ENCODE measurements at regions not wholly inside any gene's neighbourhood (a gene's known extent, or its start where the extent isn't known, plus 50 kb on each side); places are given as distances from the start of the nearest gene placed in this dataset.

DNA sequence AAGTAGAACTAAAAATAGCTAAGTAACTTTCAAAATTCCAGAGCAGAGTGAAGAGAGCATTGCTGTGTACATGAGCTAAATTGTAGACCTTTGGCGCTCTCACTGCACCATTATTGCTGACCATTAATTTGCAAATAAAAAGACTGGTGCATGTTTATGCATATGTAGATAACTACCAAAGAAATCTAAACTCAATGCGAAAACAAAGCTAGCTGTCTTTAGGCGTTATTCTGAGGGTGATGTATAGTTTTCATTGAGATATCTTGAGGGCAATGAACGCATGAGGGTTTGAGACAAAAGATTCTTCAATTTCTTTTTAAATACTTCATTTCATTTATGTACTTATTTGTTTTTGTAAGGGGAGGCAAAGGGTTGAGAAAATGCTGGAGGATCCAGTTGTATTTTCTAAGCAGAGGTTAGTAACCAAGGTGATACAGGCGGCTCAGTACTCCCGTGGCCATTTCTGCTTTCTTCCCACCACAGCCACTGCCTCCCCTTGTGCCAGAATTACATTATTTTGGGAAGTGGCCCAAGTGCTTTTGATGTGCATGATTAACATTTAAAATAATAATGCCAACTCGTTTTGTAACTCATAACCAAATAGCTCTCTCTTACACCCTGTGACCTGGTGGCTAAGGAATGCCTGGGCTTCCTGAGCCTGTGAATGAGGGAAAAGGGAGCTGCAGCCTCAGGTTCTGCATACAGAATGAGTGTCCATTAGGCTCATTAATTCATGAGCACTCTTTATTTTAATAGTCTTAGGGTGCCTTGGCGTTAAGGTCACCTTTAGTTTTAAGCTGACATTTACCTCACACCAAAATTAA lies 797.8 kb upstream of the GYPC start:
- DNase-seq (ENCODE audit: low read depth in 2 of 2), result no peak

DNA sequence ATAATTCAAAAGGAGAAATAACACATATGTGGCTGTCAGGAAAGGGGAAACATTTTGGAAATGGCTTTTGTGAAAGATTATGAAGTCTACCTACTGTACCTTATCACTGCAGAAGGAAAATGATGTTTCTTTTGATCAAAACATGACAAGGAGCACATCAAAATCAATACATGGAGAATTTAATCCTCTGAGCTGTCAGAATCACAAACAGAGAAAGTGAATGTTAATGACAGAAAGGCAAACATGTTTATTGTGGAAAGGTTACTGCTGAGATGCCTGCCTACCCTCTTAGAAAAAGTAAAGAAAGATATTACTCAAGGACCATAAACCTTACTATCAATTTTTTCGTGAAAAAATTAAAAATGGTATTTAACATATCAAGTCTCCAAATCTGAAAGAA lies 794.5 kb upstream of the GYPC start:
- no peak for DNase-seq (ENCODE audit: low read depth in 2 of 2)

DNA sequence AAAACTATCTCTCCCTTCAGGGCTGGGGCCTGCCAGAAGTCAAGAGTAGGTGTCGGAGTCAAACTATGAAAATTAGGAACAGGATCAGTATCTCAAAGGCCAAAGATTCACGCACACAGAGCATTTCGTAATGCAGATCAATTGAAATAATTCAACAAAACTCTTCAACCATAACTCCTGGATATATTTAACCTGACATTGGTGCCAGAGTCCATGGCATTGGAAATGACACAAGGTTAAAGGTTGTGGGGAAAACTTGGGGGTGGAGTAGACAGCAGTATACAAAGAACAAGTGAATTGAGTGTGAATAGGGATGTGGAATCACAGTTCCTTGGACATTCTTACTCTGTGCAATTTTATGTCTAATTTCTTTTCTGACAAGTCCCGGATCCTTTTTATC lies 788.0 kb upstream of the GYPC start:
- DNase-seq (ENCODE audit: low read depth in 2 of 2), result no peak

DNA sequence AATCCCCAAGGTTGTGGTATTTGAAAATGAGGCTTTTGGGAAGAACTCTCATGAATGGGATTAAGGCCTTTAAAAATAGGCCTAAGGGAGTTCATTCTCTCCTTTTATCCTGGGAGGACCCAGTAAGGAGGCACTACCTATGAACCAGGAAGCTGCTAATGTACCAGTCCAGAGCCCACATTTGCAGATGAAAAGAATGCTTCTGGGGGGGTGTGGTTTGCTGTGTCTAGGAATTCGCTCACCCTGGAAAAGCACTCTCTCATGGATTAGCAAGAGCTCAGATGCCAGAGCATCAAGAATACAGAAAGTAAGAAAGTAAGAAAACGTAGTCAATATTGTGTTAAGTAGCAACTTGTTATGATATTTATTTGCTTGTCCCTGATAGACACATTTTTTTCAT lies 785.7 kb upstream of the GYPC start:
- no peak for DNase-seq (ENCODE audit: low read depth in 2 of 2)

DNA sequence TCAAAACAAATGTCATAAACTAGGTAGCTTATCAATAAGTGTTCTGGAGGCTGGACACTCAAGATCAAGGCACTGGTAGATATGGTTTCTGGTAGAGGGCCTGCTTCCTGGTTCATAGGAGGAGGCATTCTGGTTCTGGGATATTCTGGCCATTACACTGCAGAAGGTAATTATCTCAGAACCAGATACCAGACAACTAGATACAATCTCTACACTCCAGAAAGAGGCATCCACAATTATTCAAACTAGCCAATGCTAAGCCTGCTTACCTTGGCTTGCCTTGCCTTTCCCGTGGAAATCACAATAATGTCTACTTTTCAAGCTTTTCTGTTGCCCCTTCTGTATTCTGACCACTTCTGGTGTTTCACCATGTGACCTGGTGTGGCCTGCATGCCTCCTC lies 785.2 kb upstream of the GYPC start:
- no peak for DNase-seq (ENCODE audit: low read depth in 2 of 2)

DNA sequence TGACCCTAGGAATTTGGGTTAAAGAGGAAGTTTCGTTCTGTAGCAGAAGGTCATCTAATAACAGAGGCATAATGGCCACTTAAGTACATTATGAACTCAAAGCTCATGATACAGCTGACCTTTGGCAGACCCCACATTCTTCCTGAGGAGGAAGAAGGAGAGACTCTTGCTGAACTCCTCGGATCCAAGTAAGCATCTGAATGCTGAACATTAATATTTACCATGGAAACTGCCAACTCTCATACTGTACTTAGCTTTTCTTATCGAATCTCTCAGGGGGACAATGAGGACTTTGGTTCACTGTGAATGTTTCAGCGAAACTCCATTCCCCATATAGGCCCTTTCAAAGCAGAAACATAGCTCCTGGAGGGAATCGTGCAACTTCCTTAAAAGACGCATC lies 781.4 kb upstream of the GYPC start:
- DNase-seq (ENCODE audit: low read depth in 2 of 2), result no peak

DNA sequence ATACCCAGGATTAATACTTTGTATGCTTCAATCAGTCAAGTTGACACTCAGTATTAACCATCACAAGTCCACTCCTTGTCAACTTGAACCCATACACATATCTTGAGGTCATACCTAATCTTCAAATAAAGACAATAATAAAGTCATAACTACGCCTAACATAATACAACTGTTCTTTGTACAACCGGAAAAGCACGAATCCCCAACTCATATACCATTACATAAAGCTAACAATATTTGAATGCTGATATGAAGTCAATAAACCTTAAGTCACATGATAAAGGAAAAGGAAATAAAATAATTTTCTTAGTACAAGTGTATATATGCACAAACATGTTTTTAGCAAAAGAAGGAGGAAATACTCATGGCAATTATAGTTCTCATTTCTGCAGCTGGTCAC lies 770.6 kb upstream of the GYPC start:
- DNase-seq (ENCODE audit: low read depth in 2 of 2), result no peak

DNA sequence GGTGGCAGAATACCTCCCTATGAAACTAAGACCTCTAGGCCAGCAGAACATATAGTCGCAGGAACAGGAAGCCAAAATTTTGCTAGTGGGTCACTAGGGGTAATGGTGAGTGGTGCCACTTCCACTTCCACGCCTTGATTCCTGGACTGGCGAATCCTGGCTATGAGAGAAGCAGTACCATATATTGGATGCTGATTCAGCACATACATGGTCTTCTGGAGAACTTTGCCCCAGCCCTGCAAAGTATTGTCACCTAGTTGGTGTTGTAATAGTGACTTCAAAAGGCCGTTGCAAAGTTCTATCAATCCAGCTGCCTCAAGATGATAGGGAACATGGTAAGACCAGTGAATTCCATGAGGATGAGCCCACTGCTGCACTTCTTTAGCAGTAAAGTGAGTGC lies 769.8 kb upstream of the GYPC start:
- no peak for DNase-seq (ENCODE audit: low read depth in 2 of 2)

DNA sequence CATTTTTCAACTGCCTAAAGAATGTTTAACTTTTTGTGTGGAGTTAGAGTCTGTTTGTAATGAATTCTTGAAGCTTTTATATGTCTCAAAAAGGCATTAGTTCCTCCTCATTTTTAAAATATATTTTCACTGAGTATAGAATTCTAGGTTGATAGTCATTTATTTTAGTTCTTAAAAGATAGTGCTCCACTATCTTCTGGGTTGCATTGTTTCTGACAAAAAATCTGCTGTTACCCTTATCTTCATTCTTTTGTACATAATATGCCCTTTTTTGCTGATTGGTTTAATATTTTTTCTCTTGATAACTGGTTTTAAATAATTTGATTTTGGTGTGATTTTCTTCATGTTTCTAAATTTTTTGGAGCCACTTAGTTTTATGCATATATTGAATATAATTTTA lies 754.7 kb upstream of the GYPC start:
- no peak for DNase-seq (ENCODE audit: low read depth in 2 of 2)

DNA sequence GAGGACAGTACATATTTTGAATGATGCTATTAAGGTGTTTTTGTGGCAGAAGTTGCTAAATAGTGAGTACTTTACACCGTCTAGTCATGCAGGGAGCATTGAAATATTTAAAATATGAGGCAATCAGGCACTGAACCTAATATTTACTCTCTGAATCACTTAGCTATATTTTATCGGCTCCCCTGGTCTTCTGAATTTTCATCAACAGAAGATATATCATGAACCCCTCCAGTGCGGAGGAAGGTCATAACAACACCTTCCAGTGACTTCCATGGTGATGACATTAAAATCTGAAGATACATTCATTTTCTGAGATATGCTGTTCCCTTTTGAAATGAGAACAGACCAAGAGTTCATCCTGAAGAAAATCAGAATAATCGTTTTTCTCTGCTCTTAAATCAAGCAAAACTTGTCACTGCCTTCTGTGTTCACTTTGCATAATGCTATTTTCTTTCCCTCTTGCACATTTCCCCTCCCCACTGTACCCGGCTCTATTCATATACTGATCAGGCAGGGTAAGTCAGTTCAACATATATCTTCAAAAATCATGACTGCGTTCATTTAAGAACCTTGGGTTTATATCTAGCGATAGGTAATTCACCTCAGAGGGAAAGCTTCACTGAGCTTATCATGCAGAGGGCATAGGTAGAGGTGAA lies 729.9 kb upstream of the GYPC start:
- no peak for DNase-seq (ENCODE audit: low read depth in 2 of 2)

DNA sequence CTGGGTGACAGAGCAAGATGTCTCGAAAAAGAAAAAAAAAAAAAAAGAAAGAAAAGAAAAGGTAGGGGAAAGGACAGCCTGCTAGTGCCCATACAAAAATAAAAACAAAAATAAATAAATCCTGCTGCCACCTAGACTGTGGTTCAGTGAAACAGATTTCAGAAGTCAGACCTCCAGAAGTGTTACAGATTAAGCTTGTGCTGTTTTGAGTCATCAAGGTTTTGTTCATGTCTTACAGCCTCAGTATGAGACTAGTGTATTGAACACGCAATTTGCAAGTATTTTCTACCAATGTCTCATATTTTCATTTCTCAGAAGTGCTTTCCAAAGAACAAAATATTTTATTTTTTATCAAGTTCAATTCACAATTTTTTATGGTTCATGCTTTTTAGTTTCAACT lies 720.4 kb upstream of the GYPC start:
- no peak for DNase-seq (ENCODE audit: low read depth in 2 of 2)

DNA sequence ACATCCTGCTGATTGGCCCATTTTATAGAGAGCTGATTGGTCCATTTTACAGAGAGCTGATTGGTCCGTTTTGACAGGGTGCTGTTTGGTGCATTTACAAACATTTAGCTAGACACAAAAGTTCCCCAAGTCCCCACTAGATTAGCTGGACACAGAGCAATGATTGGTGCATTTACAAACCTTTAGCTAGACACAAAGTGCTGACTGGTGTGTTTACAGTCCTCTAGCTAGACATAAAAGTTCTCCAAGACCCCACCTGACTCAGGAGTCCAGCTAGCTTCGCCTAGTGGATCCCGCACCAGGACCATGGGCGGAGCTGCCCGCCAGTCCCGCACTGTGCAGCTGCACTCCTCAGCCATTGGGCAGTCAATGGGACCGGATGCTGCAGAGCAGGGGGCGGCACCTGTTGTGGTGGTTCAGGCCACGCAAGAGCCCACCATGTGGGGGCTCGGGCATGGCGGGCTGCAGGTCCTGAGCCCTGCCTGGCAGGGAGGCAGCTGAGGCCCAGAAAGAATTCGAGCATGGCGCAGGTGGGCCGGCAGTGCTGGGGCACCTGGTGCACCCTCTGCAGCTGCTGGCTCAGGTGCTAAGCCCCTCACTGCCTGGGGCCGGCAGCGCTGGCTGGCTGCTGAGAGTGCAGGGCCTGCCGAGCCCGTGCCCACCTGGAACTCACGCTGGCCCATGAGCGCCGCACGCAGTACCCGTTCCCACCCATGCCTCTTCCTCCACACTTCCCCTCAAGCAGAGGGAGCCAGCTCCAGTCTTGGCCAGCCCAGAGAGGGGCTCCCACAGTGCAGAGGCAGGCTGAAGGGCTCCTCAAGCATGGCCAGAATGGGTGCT lies 713.2 kb upstream of the GYPC start:
- DNase-seq (ENCODE audit: low read depth in 2 of 2), result no peak

DNA sequence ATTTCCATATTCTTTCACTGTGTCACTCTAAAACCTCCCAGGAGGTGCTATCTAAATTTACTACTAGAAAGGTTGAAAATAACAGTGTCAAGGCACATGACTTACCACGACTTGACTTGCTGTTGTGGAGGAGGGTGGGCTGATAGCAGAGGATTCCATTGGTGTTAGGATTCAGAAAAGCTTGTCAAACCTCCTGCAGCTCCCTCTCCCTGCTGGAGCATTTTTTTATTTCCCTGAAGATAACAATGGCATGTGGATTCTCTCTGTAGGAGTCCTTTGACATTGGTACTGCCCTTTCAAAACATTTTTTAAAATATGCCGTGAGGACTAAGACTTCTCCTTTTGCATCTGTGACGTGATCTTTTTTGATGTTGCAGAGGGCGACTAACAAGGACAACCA lies 696.9 kb upstream of the GYPC start:
- no peak for DNase-seq (ENCODE audit: low read depth in 2 of 2)

DNA sequence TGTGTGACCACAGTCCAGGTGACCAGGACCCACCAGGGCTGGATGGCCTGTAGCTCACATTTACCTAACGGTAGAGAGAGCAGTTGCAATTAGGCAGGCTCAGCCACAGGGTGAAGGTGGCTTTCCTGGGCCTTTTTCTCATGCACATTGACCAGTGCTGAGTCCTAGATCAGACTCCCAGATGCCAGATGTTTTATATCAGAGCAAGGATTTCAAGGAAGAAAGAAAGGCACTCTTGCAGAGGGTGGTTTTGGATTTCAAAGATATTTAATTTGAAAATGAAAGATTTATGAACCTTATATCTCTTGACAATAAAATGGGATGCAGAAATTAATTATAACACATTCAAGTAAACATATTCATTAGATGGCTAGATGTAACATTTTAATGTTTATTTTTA lies 694.2 kb upstream of the GYPC start:
- DNase-seq (ENCODE audit: low read depth in 2 of 2), result no peak

DNA sequence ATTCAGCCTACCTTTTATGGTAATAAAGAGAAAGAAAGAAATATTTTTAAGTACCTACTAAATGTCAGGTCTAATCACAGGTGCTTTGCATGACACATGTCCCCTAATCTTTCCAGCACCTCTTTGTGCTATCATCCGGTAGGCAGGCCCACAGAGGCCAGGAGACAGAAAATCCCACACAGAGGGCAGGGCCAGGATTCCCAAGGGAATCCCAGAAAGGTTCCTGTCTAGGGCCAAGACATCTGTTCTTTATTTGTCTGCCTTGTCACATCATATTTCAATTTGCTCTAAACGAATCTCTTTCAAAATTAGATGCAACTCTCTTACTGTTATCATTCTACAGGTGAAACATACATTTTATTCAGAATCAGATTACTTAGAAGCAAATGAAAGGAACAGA lies 676.1 kb upstream of the GYPC start:
- DNase-seq (ENCODE audit: low read depth in 2 of 2), result no peak

DNA sequence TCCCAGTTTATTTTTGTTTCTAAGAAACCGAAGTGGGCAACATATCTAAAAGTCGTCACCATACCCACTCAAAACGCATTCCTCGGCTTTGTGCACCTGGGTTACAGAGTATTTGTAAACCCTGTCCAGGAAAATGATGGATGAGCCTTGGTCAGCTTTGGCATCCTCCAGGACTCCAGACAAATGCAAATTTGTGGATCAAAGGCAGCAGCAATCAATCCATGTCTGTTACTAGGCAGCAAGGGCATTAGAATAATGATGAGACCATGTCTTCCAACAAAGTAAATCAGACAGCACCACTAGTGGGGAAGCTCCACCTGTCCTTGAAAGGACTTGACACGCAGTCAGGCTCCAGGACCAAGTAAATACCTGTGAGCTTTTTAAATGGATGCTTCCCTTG lies 672.6 kb upstream of the GYPC start:
- DNase-seq (ENCODE audit: low read depth in 2 of 2), result no peak

DNA sequence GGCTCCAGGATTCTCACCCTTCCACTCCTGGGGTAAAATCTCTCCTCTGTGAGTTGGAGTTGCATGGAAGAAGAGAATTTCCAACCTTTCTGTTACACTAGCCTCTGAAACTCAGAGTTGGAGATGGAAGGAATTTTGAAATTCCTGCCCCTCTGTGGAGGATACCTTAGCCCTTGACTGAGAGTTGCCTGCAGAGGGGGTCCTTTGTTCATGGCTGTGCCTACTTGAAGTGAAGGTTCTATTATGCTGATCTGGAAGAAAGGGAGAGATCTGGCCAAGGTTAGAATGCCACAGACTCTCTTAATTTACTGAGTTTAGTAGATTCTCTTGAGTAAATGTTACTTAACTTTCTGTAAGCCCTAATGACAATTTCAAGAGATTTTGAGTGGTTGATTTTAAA lies 626.6 kb upstream of the GYPC start:
- no peak for DNase-seq (ENCODE audit: low read depth in 2 of 2)

DNA sequence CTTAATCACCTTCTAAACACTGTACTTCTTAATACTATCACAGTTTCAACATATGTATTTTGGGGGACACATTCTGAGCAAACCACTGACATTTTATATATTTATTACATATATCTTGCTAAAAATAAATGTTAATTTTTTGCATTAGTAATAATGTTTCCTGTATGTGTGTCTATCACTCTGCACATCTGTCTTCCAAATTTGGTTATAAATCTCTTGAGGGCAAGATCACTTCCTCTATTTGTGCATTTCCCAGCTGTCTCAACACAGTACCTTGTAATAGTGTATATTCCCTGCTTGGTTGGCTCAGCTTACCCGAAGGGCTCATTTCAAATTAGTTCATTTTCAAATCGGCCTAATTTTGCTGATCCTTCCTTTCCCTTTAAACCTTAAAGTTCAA lies 617.1 kb upstream of the GYPC start:
- DNase-seq (ENCODE audit: low read depth in 2 of 2), result no peak

DNA sequence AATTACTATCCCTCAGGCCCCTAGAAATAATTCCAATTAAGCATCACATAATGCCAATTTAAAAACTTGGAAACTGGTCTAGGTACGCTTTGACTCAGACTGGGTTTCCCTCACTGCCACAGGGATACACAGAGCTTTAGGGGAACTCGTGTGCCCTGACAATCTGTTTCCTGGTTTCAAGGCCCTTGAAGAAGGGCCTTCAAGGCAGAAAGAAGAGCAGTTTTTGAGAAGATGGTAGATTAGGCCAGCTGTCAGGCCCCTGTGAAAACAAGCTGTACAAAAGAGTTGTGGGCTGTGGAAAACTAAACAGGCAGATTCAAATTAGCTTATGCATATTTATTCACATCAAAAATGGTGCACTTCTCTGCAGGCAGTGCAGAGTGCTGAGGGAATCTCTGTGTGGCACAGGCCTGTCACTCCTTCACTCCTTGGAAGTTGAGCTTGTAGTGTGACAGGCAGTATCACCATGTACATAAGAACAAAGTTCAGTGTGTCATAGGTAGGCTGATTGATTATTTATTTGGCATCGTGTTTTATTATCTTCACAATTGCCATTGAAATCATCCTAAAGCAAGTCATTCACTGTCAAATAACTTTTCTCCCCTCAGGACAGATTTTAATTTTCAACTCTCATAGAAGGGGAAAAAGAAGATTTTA lies 614.4 kb upstream of the GYPC start:
- DNase-seq (ENCODE audit: low read depth in 2 of 2), result no peak

DNA sequence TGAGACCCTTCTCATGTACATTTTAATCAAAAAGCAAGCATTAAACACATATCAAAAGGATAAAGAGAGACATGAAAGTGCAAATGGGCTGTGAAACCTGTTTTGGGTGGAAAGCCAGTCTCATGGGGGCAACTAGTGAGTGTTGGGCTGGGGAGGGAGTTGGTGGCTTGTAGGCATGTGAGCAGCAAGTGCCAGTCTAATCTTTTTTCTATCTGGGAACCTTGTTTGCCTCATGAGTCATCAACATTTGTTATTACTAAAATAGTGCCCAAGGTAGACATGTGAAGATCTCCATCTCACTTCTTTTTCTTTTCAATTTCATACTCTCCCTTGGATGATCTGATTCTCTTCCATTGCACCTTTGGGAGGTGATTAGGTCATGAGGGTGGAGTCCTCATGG lies 613.9 kb upstream of the GYPC start:
- DNase-seq (ENCODE audit: low read depth in 2 of 2), result no peak

DNA sequence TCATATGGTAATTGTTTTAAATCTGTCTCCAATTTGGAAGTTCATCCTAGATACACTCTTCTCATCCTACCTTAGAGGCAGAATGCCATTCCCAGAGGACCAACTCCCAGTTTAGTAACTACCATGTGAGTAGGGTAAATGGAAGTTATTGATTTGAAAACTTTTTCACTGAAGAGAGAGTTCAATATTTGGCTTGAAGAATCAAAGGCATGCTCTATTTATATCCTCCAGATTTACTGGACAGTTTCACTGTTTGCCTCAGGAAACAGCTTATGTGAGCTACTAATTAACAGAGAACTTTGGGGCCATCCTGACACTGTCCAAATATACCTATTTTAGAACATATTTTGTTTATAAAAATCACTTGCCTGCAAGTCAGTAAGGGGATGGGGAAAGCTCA lies 607.2 kb upstream of the GYPC start:
- DNase-seq (ENCODE audit: low read depth in 2 of 2), result no peak

DNA sequence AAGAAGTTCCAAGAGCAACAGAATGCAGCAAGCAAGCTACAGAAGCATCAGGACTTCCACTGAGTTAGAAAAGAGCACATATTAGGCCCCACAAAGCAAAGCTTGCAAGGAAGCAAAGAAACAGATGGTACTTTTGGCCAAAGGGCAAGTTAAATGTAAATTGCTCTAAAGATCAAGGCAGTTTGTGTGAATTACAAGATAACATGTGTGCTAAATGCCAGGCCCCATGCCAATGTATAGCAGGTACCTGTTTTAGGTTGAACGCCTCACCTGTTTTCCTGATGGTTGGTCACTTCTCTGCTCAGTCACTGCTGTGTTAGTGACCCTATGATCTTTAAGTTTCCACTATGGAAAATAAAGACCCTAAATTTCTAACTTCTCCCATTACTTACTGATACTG lies 606.5 kb upstream of the GYPC start:
- no peak for DNase-seq (ENCODE audit: low read depth in 2 of 2)
